ENCODE measurements at regions not wholly inside any gene's neighbourhood (a gene's known extent, or its start where the extent isn't known, plus 50 kb on each side); places are given as distances from the start of the nearest gene placed in this dataset.

DNA sequence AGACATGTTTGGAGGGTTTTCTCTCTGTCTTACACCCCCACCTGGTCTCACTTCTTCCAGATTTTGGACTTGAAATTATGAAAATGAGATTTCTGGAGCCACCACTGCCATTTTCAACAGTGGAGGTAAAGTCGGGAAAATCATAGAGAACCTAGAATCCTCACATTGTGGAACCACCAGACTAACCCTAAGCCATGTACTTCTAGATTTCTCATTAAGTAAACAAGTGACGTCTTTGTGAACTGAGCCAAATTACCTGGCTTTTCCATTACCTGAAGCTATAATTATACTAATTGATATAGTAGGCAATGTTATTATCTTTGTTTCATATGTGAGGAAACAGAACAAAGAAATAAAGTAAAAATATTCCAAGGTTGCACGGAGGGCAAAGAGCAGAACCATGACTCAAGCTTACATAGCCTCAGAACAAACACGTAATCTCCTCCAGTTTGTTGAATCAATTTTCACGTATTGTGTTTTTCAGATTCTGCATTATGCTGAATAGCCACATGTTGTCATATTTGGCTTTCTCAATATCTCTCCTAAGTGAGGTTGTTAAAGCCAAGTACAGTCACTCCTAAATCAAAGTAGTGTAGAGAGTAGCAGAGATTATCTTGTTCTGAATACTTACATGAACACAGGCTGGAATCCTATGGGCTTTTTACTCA, 101.3 kb upstream of the CMC1 start (continued):
- TF ChIP-seq, protein P1, sequence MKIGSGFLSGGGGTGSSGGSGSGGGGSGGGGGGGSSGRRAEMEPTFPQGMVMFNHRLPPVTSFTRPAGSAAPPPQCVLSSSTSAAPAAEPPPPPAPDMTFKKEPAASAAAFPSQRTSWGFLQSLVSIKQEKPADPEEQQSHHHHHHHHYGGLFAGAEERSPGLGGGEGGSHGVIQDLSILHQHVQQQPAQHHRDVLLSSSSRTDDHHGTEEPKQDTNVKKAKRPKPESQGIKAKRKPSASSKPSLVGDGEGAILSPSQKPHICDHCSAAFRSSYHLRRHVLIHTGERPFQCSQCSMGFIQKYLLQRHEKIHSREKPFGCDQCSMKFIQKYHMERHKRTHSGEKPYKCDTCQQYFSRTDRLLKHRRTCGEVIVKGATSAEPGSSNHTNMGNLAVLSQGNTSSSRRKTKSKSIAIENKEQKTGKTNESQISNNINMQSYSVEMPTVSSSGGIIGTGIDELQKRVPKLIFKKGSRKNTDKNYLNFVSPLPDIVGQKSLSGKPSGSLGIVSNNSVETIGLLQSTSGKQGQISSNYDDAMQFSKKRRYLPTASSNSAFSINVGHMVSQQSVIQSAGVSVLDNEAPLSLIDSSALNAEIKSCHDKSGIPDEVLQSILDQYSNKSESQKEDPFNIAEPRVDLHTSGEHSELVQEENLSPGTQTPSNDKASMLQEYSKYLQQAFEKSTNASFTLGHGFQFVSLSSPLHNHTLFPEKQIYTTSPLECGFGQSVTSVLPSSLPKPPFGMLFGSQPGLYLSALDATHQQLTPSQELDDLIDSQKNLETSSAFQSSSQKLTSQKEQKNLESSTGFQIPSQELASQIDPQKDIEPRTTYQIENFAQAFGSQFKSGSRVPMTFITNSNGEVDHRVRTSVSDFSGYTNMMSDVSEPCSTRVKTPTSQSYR (CRISPR knock-in tag; IDR thresholded peaks at IDR 0.05; ENCODE audit: borderline replicate concordance) = no peak
- TF ChIP-seq GFI1 (CRISPR knock-in tag; IDR thresholded peaks at IDR 0.05; ENCODE audit: borderline replicate concordance) = peak; percentile 69; the same call in 1 of the 2 replicates
- 0 out of 2 replicates have a peak, but pooled peaks have one; percentile 18 for TF ChIP-seq TBX3 (IDR thresholded peaks at IDR 0.05; ENCODE audit: borderline replicate concordance)
- TF ChIP-seq, protein P2, sequence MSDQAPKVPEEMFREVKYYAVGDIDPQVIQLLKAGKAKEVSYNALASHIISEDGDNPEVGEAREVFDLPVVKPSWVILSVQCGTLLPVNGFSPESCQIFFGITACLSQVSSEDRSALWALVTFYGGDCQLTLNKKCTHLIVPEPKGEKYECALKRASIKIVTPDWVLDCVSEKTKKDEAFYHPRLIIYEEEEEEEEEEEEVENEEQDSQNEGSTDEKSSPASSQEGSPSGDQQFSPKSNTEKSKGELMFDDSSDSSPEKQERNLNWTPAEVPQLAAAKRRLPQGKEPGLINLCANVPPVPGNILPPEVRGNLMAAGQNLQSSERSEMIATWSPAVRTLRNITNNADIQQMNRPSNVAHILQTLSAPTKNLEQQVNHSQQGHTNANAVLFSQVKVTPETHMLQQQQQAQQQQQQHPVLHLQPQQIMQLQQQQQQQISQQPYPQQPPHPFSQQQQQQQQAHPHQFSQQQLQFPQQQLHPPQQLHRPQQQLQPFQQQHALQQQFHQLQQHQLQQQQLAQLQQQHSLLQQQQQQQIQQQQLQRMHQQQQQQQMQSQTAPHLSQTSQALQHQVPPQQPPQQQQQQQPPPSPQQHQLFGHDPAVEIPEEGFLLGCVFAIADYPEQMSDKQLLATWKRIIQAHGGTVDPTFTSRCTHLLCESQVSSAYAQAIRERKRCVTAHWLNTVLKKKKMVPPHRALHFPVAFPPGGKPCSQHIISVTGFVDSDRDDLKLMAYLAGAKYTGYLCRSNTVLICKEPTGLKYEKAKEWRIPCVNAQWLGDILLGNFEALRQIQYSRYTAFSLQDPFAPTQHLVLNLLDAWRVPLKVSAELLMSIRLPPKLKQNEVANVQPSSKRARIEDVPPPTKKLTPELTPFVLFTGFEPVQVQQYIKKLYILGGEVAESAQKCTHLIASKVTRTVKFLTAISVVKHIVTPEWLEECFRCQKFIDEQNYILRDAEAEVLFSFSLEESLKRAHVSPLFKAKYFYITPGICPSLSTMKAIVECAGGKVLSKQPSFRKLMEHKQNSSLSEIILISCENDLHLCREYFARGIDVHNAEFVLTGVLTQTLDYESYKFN (CRISPR knock-in tag; conservative IDR thresholded peaks at IDR 0.05) = peak; percentile 61
- TF ChIP-seq SRY (CRISPR knock-in tag; IDR thresholded peaks at IDR 0.05) = no peak
- TF ChIP-seq, protein P3, sequence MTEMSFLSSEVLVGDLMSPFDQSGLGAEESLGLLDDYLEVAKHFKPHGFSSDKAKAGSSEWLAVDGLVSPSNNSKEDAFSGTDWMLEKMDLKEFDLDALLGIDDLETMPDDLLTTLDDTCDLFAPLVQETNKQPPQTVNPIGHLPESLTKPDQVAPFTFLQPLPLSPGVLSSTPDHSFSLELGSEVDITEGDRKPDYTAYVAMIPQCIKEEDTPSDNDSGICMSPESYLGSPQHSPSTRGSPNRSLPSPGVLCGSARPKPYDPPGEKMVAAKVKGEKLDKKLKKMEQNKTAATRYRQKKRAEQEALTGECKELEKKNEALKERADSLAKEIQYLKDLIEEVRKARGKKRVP (CRISPR knock-in tag; IDR thresholded peaks at IDR 0.05) = peak in 1 of 2 experiments; percentile 54; a peak in 1 of 4 replicates
- TF ChIP-seq, protein P4, sequence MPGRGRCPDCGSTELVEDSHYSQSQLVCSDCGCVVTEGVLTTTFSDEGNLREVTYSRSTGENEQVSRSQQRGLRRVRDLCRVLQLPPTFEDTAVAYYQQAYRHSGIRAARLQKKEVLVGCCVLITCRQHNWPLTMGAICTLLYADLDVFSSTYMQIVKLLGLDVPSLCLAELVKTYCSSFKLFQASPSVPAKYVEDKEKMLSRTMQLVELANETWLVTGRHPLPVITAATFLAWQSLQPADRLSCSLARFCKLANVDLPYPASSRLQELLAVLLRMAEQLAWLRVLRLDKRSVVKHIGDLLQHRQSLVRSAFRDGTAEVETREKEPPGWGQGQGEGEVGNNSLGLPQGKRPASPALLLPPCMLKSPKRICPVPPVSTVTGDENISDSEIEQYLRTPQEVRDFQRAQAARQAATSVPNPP (CRISPR knock-in tag; IDR thresholded peaks at IDR 0.05) = no peak
- TF ChIP-seq, protein P5, sequence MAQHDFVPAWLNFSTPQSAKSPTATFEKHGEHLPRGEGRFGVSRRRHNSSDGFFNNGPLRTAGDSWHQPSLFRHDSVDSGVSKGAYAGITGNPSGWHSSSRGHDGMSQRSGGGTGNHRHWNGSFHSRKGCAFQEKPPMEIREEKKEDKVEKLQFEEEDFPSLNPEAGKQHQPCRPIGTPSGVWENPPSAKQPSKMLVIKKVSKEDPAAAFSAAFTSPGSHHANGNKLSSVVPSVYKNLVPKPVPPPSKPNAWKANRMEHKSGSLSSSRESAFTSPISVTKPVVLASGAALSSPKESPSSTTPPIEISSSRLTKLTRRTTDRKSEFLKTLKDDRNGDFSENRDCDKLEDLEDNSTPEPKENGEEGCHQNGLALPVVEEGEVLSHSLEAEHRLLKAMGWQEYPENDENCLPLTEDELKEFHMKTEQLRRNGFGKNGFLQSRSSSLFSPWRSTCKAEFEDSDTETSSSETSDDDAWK (CRISPR knock-in tag; IDR thresholded peaks at IDR 0.05) = no peak
- TF ChIP-seq ZNF10 (CRISPR knock-in tag; IDR thresholded peaks at IDR 0.05; ENCODE audit: borderline replicate concordance, low read depth) = no peak
- peak; percentile 63 for TF ChIP-seq TEAD3 (CRISPR knock-in tag; optimal IDR thresholded peaks at IDR 0.05; ENCODE audit: borderline replicate concordance)

Data from HepG2 (cell line).